Upper lobe of left lung (tissue), 4 donors: ENCODE measurements at regions not wholly inside any gene's neighbourhood (a gene's known extent, or its start where the extent isn't known, plus 50 kb on each side); places are given as distances from the start of the nearest gene placed in this dataset.

Source experiments
- CTCF ChIP-seq, 6 experiments: fragments of 450-650 bp in 4 of 6; fragments of 200-600 bp in 2 of 6; sonication (generic) in 2 of 6; IDR thresholded peaks; one replicate each; pipeline ENCODE4 v1.5.1; 2016 to 2019; ENCODE audit warnings: antibody characterized with exemption in 6 of 6
- POLR2A ChIP-seq, 4 donors: fragments of 450-650 bp; IDR thresholded peaks; one replicate each; pipeline ENCODE4 v1.5.1; 2016 to 2017; ENCODE audit warnings: antibody characterized with exemption in 4 of 4, mild to moderate bottlenecking in 2 of 4
- POLR2AphosphoS5 ChIP-seq, 2 donors: sonication (generic); formaldehyde crosslinking; IDR thresholded peaks; one replicate each; pipeline ENCODE4 v1.5.1; 2017; ENCODE audit warnings: antibody characterized with exemption in 2 of 2

- TF ChIP-seq POLR2A (IDR thresholded peaks at IDR 0.05), result no peak
- TF ChIP-seq CTCF (IDR thresholded peaks at IDR 0.05), result no peak
- TF ChIP-seq POLR2AphosphoS5 (IDR thresholded peaks at IDR 0.05), result no peak
These were observed 549.5 kb upstream of the ACTRT1 start for GRCh38 chrX:128601706-128602105.
